ENCODE measurements at regions not wholly inside any gene's neighbourhood (a gene's known extent, or its start where the extent isn't known, plus 50 kb on each side); places are given as distances from the start of the nearest gene placed in this dataset.

DNA sequence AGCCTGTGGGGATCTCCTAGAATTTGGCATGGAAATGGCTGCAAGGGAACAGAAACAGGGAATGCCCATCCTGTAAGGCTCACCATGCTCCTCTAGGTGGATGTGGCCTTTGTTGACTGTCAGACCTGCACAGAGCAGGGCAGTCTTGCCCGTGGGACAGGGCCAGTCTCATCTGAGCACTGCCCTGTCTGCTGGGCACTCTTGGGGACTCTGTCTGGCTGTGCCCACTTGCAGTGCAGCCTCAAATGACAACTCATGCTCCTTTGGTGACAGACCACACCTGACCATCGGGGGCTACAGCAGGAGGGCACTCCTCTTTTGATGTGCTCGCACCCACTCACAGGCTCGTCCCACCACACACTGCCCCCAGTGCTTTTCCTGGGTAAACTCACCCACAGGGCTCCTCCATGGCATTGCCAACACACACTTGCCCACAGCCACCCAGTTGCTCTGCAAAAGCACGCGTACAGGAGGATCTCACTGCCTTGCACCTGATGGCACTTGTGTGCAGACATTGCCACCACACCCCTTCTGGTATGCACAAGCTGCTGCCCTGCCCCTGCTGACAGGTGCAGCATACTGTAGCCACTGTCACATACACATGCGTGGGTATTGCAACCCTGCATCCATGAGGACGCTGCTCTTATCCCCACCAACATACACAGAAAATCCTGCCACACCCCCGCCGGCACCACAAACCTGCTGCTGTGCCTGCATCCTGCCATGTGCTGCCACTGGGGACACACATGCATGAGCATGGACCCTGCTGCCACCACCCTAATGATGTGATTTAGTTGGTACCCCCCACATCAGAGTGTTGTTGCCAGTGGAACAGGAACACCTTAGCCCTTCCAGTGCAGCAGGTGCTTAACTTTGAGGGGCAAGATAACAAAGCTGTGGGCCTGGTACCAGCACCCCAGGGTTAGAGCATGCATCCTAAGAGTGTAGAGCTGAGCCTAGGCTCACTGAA, 100.1 kb upstream of the ARHGEF9 start:
- no peak for DNase-seq (ENCODE audit: low read depth)

DNA sequence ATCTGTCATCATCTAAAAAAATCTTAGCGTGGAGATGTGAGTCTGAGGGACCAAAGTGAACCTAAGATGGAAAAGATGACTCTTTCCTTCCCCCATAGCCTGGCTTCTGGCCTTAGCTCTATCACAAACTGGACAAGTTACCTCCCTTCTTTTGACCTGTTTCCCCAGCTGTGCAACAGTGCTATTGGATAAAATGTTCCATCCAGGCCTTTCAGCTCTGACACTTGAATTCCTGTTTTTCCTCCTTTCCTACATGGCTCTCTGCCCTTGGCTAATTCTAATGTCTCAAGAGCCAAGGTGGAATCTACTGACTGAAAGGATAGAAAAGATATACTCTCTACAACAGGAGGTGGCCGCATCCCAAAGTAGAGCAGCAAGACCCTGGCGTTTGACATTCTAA, 84.5 kb upstream of the ARHGEF9 start:
- no peak for DNase-seq (ENCODE audit: low read depth)

DNA sequence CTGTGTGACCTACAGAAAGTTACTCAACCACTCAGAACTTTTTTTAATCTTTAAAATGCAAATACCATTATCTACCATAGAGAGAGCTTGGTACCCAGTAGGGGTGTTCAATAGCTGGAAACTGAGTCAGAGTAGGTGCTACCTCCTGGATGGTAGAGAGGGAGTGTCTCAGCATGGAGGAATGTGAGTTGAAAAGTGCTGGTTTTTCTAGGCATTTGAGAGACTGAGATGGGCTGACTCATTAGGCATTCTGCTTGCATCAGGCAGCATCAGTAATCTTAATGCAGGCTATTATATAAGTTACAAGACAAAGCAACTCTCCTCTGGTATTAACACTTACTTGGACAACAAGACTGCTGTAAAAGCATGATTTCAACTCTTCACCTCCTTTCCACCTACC, 70.9 kb upstream of the ARHGEF9 start:
- DNase-seq (ENCODE audit: low read depth): no peak

DNA sequence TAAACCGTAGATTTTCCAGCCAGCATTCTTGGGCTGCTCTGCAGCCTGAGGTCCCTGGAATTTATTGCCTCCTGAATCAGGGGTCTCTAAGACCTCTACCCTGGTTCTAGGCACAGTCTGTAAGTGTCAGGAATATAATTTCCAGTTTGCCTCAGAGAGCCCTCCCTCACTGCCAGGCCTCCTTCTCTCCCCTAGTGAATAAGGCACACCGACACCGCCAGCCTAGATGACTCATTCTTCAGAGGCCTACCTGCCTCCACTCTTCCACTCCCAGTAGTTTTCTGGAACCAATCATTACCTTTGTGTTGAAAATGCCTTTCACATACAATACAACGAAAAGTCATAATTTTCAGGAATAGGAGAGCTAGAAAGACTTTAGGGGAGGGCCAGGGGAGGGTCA, 50.3 kb upstream of the ARHGEF9 start:
- DNase-seq (ENCODE audit: low read depth): no peak

Measured in myocyte (in vitro differentiated cells).